Panc1 (cell line): ENCODE measurements at regions not wholly inside any gene's neighbourhood (a gene's known extent, or its start where the extent isn't known, plus 50 kb on each side); places are given as distances from the start of the nearest gene placed in this dataset.

ENCODE experiments used
- CTCF ChIP-seq: fragments of 450-650 bp; IDR thresholded peaks from 2 replicates; pipeline ENCODE4 v1.5.1; 2017; ENCODE audit warnings: mild to moderate bottlenecking
- POLR2AphosphoS5 ChIP-seq: IDR thresholded peaks from 2 replicates; pipeline ENCODE4 v1.6.1; 2012; ENCODE audit warnings: mild to moderate bottlenecking, low read depth, low read length, moderate library complexity
- TF ChIP-seq, protein P1 (sequence below), 2 experiments: IDR thresholded peaks; 2 replicates each; pipeline ENCODE4 v1.6.1; 2011 to 2012; ENCODE audit warnings: low read depth in 2 of 2, control low read depth in 1 of 2, low read length in 1 of 2, mild to moderate bottlenecking in 1 of 2, moderate library complexity in 1 of 2; ENCODE audit not compliant: insufficient read depth in 1 of 2

- TF ChIP-seq CTCF (no peak), POLR2AphosphoS5 (no peak)
- TF ChIP-seq, protein P1, sequence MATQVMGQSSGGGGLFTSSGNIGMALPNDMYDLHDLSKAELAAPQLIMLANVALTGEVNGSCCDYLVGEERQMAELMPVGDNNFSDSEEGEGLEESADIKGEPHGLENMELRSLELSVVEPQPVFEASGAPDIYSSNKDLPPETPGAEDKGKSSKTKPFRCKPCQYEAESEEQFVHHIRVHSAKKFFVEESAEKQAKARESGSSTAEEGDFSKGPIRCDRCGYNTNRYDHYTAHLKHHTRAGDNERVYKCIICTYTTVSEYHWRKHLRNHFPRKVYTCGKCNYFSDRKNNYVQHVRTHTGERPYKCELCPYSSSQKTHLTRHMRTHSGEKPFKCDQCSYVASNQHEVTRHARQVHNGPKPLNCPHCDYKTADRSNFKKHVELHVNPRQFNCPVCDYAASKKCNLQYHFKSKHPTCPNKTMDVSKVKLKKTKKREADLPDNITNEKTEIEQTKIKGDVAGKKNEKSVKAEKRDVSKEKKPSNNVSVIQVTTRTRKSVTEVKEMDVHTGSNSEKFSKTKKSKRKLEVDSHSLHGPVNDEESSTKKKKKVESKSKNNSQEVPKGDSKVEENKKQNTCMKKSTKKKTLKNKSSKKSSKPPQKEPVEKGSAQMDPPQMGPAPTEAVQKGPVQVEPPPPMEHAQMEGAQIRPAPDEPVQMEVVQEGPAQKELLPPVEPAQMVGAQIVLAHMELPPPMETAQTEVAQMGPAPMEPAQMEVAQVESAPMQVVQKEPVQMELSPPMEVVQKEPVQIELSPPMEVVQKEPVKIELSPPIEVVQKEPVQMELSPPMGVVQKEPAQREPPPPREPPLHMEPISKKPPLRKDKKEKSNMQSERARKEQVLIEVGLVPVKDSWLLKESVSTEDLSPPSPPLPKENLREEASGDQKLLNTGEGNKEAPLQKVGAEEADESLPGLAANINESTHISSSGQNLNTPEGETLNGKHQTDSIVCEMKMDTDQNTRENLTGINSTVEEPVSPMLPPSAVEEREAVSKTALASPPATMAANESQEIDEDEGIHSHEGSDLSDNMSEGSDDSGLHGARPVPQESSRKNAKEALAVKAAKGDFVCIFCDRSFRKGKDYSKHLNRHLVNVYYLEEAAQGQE (IDR thresholded peaks at IDR 0.05; ENCODE audit: insufficient read depth in 1 of 2, low read depth in 2 of 2, low read length in 1 of 2) = no peak
These were observed 417.2 kb downstream of the QKI start for GRCh38 chr6:163831736-163832135.
